GM21786 (cell line): ENCODE measurements at regions not wholly inside any gene's neighbourhood (a gene's known extent, or its start where the extent isn't known, plus 50 kb on each side); places are given as distances from the start of the nearest gene placed in this dataset.
"Not testable (repeated sequence)": the region's sequence is repeated elsewhere in the genome, so short reads cannot be mapped to it uniquely, and the experiment has no call there.

ENCODE experiments used
- ATAC-seq: cut with Tn5 transposase; IDR thresholded peaks from one replicate; pipeline ENCODE4 v1.9.1; 2021; ENCODE audit not compliant: unreplicated experiment

GRCh38 chr6:179340-179950 lies 112.8 kb upstream of the DUSP22 start:
- ATAC-seq: no peak

GRCh38 chr6:180091-180694 lies 112.1 kb upstream of the DUSP22 start:
- not testable (repeated sequence) for ATAC-seq

- ATAC-seq: peak; percentile 77
Observed at GRCh38 chr6:181049-181654, 111.1 kb upstream of the DUSP22 start.

- ATAC-seq: no peak
Observed at GRCh38 chr6:183668-184067, 108.6 kb upstream of the DUSP22 start.

- no peak for ATAC-seq
Observed at GRCh38 chr6:184161-184700, 108.1 kb upstream of the DUSP22 start.

GRCh38 chr6:186340-186965 lies 105.8 kb upstream of the DUSP22 start:
- ATAC-seq: no peak

- ATAC-seq: no peak
Observed at GRCh38 chr6:187210-187861, 105.0 kb upstream of the DUSP22 start.

- ATAC-seq: peak; percentile 72
Observed at GRCh38 chr6:188821-189655, 103.2 kb upstream of the DUSP22 start.

GRCh38 chr6:189676-190075 lies 102.6 kb upstream of the DUSP22 start:
- ATAC-seq: no peak

GRCh38 chr6:190596-191395 lies 101.5 kb upstream of the DUSP22 start:
- no peak for ATAC-seq

GRCh38 chr6:191487-192312 lies 100.6 kb upstream of the DUSP22 start:
- no peak for ATAC-seq

- no peak for ATAC-seq
Observed at GRCh38 chr6:192313-192664, 100.0 kb upstream of the DUSP22 start.

- ATAC-seq: no peak
Observed at GRCh38 chr6:193180-193579, 99.1 kb upstream of the DUSP22 start.

GRCh38 chr6:193773-194310 lies 98.4 kb upstream of the DUSP22 start:
- no peak for ATAC-seq

GRCh38 chr6:195861-196360 lies 96.4 kb upstream of the DUSP22 start:
- ATAC-seq: no peak

- no peak for ATAC-seq
Observed at GRCh38 chr6:196543-196942, 95.7 kb upstream of the DUSP22 start.

- ATAC-seq: no peak
Observed at GRCh38 chr6:203661-204060, 88.6 kb upstream of the DUSP22 start.

GRCh38 chr6:206264-206663 lies 86.0 kb upstream of the DUSP22 start:
- no peak for ATAC-seq
